Spinal cord (tissue), 9 donors: ENCODE measurements at regions not wholly inside any gene's neighbourhood (a gene's known extent, or its start where the extent isn't known, plus 50 kb on each side); places are given as distances from the start of the nearest gene placed in this dataset.
"Not testable (repeated sequence)": the region's sequence is repeated elsewhere in the genome, so short reads cannot be mapped to it uniquely, and the experiment has no call there.

Source experiments
- DNase-seq, 6 donors: peaks; one replicate each; pipeline versions ENCODE4 v3.0.0 to v3.0.0-alpha.2; 2013 to 2015; ENCODE audit warnings: low spot score in 6 of 6, low read depth in 4 of 6
- H3K27ac ChIP-seq: one replicate; pipeline ENCODE4 v1.5.1; 2013; ENCODE audit warnings: low read depth, low read length, control low read depth
- H3K27me3 ChIP-seq: one replicate; pipeline ENCODE4 v1.6.1; 2013; ENCODE audit warnings: low read length; ENCODE audit not compliant: control insufficient read depth, insufficient read depth
- H3K36me3 ChIP-seq: one replicate; pipeline ENCODE4 v1.6.1; 2013; ENCODE audit warnings: low read length; ENCODE audit not compliant: control insufficient read depth, insufficient read depth
- H3K4me1 ChIP-seq: one replicate; pipeline ENCODE4 v1.6.1; 2013; ENCODE audit warnings: low read length; ENCODE audit not compliant: control insufficient read depth, insufficient read depth
- H3K4me3 ChIP-seq: one replicate; pipeline ENCODE4 v1.5.1; 2013; ENCODE audit warnings: low read depth, low read length, control low read depth
- H3K9me3 ChIP-seq: one replicate; pipeline ENCODE4 v1.6.1; 2013; ENCODE audit warnings: low read length; ENCODE audit not compliant: control insufficient read depth, insufficient read depth
- WGBS: methylation state at CpG from one replicate; pipeline ENCODE4 v1.1.5; 2013; ENCODE audit warnings: missing lambda C conversion rate; ENCODE audit not compliant: insufficient coverage; 5-methylcytosine and 5-hydroxymethylcytosine counted together
- donor health status: healthy.

- WGBS, result 88% methylated on average over 4 of the region's 4 CpGs
- Histone ChIP-seq H3K4me1 (no peaks in the 10 kb centered on the region), H3K27ac (no peak overlapping the region), H3K4me3 (no peak overlapping the region), H3K27me3 (no peaks in the 10 kb centered on the region), H3K36me3 (no peaks in the 10 kb centered on the region), H3K9me3 (no peaks in the 10 kb centered on the region)
- DNase-seq, result no peak
These were observed 127.1 kb upstream of the OR9Q1 start for GRCh38 chr11:57896361-57897145.

DNA sequence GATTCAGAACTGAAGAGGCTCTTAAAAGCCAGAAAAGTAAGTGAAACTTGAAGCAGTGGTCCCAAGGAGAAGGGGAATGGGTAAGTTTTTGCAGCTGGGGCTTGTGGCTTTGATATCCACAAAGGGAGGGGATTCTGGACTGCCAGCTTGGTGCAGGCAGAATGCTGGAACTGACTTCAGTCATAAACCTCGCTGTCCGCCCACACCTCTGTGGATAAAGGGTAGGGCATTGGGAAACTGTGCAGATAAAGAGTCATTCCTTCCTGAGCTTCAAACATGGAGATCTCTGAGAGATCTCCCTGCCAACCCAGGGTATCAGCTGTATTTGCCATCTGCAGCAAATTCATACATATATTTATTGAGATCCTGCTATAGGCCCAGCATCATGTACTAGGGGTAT lies 124.3 kb upstream of the OR9Q1 start:
- Histone ChIP-seq H3K36me3 (no peaks in the 10 kb centered on the region), H3K27ac (no peak overlapping the region), H3K4me1 (no peaks in the 10 kb centered on the region), H3K4me3 (no peak overlapping the region), H3K27me3 (no peaks in the 10 kb centered on the region), H3K9me3 (no peaks in the 10 kb centered on the region)
- no peak for DNase-seq
- WGBS, result 100% methylated on average over 2 of the region's 2 CpGs

GRCh38 chr11:57900320-57900719 lies 123.4 kb upstream of the OR9Q1 start:
- Histone ChIP-seq H3K36me3 (no peaks in the 10 kb centered on the region), H3K27me3 (no peaks in the 10 kb centered on the region), H3K4me1 (no peaks in the 10 kb centered on the region), H3K27ac (no peak overlapping the region), H3K9me3 (no peaks in the 10 kb centered on the region), H3K4me3 (no peak overlapping the region)
- no peak for DNase-seq
- WGBS, result 73% methylated on average over 1 of the region's 1 CpG

DNA sequence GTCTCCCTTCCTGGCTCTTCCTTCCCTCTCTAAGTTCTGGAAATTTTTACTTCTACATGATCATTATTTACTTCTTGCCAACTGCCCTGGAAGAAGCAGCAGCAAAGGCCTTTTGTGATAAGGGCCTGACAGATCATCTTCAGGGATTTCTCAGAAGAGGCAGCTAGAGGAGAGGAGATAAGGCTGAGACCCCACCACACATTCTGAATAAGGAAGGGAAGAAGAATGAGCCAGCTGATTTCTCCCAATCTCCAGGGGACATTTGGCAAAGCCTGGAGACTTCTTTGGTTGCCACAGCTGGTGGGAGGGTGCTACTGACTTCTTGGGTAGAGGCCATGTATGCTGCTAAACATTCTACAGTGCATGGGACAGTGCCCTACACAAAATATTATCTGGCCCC lies 122.4 kb upstream of the OR9Q1 start:
- Histone ChIP-seq H3K27ac (no peak overlapping the region), H3K9me3 (no peaks in the 10 kb centered on the region), H3K4me1 (no peaks in the 10 kb centered on the region), H3K4me3 (no peak overlapping the region), H3K36me3 (no peaks in the 10 kb centered on the region), H3K27me3 (no peaks in the 10 kb centered on the region)
- DNase-seq, result no peak

GRCh38 chr11:57901756-57902155 lies 121.9 kb upstream of the OR9Q1 start:
- Histone ChIP-seq H3K27me3 (no peaks in the 10 kb centered on the region), H3K27ac (no peak overlapping the region), H3K4me3 (no peak overlapping the region), H3K9me3 (no peaks in the 10 kb centered on the region), H3K4me1 (no peaks in the 10 kb centered on the region), H3K36me3 (no peaks in the 10 kb centered on the region)
- DNase-seq, result no peak
- WGBS, result 0% methylated on average over 1 of the region's 5 CpGs

DNA sequence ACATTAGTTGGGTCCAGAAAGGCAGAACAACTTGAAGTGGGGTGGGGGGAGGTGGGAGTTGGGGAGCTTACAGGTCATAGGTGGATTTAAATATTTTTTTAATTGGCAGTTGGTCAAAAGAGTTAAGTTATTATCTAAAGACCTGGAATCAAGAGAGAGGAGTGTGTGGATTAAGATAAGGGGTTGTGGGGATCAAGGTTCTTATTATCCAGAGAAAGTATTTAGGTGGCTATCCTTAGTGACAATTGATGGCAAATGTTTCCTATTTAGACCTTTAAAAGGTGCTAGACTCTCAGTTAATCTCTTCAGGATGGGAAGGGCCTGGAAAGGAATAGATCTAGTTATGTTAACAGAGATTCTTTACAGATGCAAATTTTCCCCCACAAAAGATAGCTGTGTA lies 120.7 kb upstream of the OR9Q1 start:
- Histone ChIP-seq H3K27me3 (no peaks in the 10 kb centered on the region), H3K4me1 (no peaks in the 10 kb centered on the region), H3K9me3 (no peaks in the 10 kb centered on the region), H3K36me3 (no peaks in the 10 kb centered on the region), H3K27ac (no peak overlapping the region), H3K4me3 (no peak overlapping the region)
- no peak for DNase-seq

DNA sequence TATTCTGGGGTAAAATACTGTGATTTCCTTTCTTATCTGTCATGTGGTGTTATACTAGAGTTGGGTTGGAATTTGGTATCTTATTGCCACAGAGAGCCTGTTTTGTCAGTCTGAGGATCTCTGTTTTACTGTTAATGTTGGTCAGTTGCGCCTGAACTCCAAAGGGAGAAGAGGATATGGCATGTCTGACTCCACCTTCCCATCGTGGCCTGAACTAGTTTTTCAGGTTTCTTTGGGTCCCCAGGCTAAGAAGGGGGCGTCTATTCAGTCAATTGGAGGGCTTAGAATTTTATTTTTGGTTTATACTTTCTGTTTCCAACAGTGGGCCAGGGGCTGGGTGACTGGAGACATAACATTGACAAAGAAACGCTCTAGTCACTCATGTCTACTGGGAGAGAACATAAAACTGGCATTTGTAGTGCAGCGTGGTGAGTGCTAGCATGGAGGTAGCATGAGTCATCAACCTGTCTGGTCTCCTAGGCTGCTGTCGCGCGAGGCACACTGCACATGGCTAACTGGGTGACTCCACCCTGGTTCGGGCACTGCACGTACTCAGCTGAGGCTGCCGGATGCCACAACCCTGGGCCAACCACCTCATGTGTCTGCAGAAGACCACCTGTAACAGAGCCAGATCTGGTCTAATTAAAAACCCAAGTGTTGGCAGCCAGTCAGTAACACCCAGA lies 120.1 kb upstream of the OR9Q1 start:
- H3K27ac ChIP-seq, result no peak overlapping the region
- no peaks in the 10 kb centered on the region for H3K9me3 ChIP-seq
- no peaks in the 10 kb centered on the region for H3K36me3 ChIP-seq
- H3K27me3 ChIP-seq, result no peaks in the 10 kb centered on the region
- no peak overlapping the region for H3K4me3 ChIP-seq
- DNase-seq, result no peak
- 89% methylated on average over 11 of the region's 11 CpGs for WGBS
- H3K4me1 ChIP-seq, result no peaks in the 10 kb centered on the region

- Histone ChIP-seq H3K27me3 (no peaks in the 10 kb centered on the region), H3K27ac (no peak overlapping the region), H3K36me3 (no peaks in the 10 kb centered on the region), H3K4me3 (no peak overlapping the region), H3K9me3 (no peaks in the 10 kb centered on the region), H3K4me1 (no peaks in the 10 kb centered on the region)
- WGBS, result no CpG with 5 or more reads among the region's 10 CpGs
- no peak for DNase-seq
These were observed 119.3 kb upstream of the OR9Q1 start for GRCh38 chr11:57904376-57904775.

GRCh38 chr11:57905439-57905838 lies 118.2 kb upstream of the OR9Q1 start:
- Histone ChIP-seq H3K9me3 (no peaks in the 10 kb centered on the region), H3K27me3 (no peaks in the 10 kb centered on the region), H3K36me3 (no peaks in the 10 kb centered on the region), H3K4me1 (no peaks in the 10 kb centered on the region), H3K27ac (no peak overlapping the region), H3K4me3 (no peak overlapping the region)
- no peak for DNase-seq
- 90% methylated on average over 2 of the region's 2 CpGs for WGBS

DNA sequence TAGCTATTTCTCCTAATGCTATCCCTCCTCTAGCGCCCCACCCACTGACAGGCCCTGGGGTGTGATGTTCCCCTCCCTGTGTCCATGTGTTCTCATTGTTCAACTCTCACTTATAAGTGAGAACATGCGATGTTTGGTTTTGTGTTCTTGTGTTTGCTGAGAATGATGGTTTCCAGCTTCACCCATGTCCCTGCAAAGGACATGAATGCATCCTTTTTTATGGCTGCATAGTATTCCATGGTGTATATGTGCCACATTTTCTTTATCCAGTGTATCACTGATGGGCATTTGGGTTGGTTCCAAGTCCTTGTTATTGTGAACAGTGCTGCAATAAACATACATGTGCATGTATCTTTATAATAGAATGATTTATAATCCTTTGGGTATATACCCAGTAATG lies 115.3 kb upstream of the OR9Q1 start:
- DNase-seq, H3K36me3 ChIP-seq, H3K4me3 ChIP-seq, H3K27ac ChIP-seq, H3K9me3 ChIP-seq, H3K4me1 ChIP-seq, H3K27me3 ChIP-seq: not testable (repeated sequence)
- WGBS, result no CpG with 5 or more reads among the region's 2 CpGs
